ENCODE measurements at regions not wholly inside any gene's neighbourhood (a gene's known extent, or its start where the extent isn't known, plus 50 kb on each side); places are given as distances from the start of the nearest gene placed in this dataset.

GRCh38 chr5:153153086-153153485, 337.4 kb upstream of the GRIA1 start:
- no peak for DNase-seq
- no peaks in the 10 kb centered on the region for H3K9me3 ChIP-seq
- H3K4me1 ChIP-seq, result no peaks in the 10 kb centered on the region
- H3K36me3 ChIP-seq, result no peaks in the 10 kb centered on the region
- H3K27ac ChIP-seq, result no peak overlapping the region
- no peak for TF ChIP-seq POLR2A (IDR thresholded peaks at IDR 0.05)
- no peak for TF ChIP-seq CTCF (IDR thresholded peaks at IDR 0.05)
- no peaks in the 10 kb centered on the region for H3K27me3 ChIP-seq
- no peak overlapping the region for H3K4me3 ChIP-seq

- H3K9me3 ChIP-seq, result no peaks in the 10 kb centered on the region
- no peaks in the 10 kb centered on the region for H3K27me3 ChIP-seq
- TF ChIP-seq CTCF (IDR thresholded peaks at IDR 0.05) (no peak), POLR2A (IDR thresholded peaks at IDR 0.05) (no peak)
- H3K4me1 ChIP-seq, result no peaks in the 10 kb centered on the region
- H3K36me3 ChIP-seq, result no peaks in the 10 kb centered on the region
- no peak overlapping the region for H3K4me3 ChIP-seq
- DNase-seq, result no peak
- no peak overlapping the region for H3K27ac ChIP-seq
Measured at GRCh38 chr5:153157156-153157555, 333.3 kb upstream of the GRIA1 start.

- TF ChIP-seq POLR2A (IDR thresholded peaks at IDR 0.05), result no peak
- TF ChIP-seq CTCF (IDR thresholded peaks at IDR 0.05), result no peak
- Histone ChIP-seq H3K27me3 (no peaks in the 10 kb centered on the region), H3K36me3 (no peaks in the 10 kb centered on the region), H3K4me1 (no peaks in the 10 kb centered on the region), H3K9me3 (no peaks in the 10 kb centered on the region), H3K27ac (no peak overlapping the region), H3K4me3 (no peak overlapping the region)
- DNase-seq, result no peak
Measured at GRCh38 chr5:153158608-153159007, 331.9 kb upstream of the GRIA1 start.

- Histone ChIP-seq H3K4me3 (no peak overlapping the region), H3K4me1 (no peaks in the 10 kb centered on the region), H3K9me3 (no peaks in the 10 kb centered on the region), H3K27ac (no peak overlapping the region), H3K27me3 (no peaks in the 10 kb centered on the region), H3K36me3 (no peaks in the 10 kb centered on the region)
- no peak for DNase-seq
- TF ChIP-seq CTCF (IDR thresholded peaks at IDR 0.05) (no peak), POLR2A (IDR thresholded peaks at IDR 0.05) (no peak)
Measured at GRCh38 chr5:153159616-153160015, 330.9 kb upstream of the GRIA1 start.

GRCh38 chr5:153168241-153168640, 322.2 kb upstream of the GRIA1 start:
- no peak overlapping the region for H3K27ac ChIP-seq
- no peaks in the 10 kb centered on the region for H3K27me3 ChIP-seq
- no peak for DNase-seq
- H3K9me3 ChIP-seq, result no peaks in the 10 kb centered on the region
- H3K36me3 ChIP-seq, result no peaks in the 10 kb centered on the region
- no peaks in the 10 kb centered on the region for H3K4me1 ChIP-seq
- TF ChIP-seq CTCF (IDR thresholded peaks at IDR 0.05), result no peak
- no peak for TF ChIP-seq POLR2A (IDR thresholded peaks at IDR 0.05)
- no peak overlapping the region for H3K4me3 ChIP-seq

- no peak for TF ChIP-seq POLR2A (IDR thresholded peaks at IDR 0.05)
- Histone ChIP-seq H3K27me3 (no peaks in the 10 kb centered on the region), H3K27ac (no peak overlapping the region), H3K36me3 (no peaks in the 10 kb centered on the region), H3K4me3 (no peak overlapping the region), H3K9me3 (no peaks in the 10 kb centered on the region), H3K4me1 (no peaks in the 10 kb centered on the region)
- no peak for DNase-seq
Measured at GRCh38 chr5:153187503-153187902, 303.0 kb upstream of the GRIA1 start.

All from Peyer's patch (tissue), 4 donors.